ENCODE measurements at regions not wholly inside any gene's neighbourhood (a gene's known extent, or its start where the extent isn't known, plus 50 kb on each side); places are given as distances from the start of the nearest gene placed in this dataset.

- H3K4me3 Mint-ChIP-seq: no peak overlapping the region
- H3K4me1 Mint-ChIP-seq: no peaks in the 10 kb centered on the region
- POLR2A ChIA-PET: no interaction called here
- no peak overlapping the region for H3K27ac Mint-ChIP-seq
- peaks cover 10 to 35% (median 16%) of the 10 kb centered on the region in 5 donors for H3K27me3 Mint-ChIP-seq
- ATAC-seq: no peak
- H3K9me3 Mint-ChIP-seq: no peaks in the 10 kb centered on the region
- no peaks in the 10 kb centered on the region for H3K36me3 Mint-ChIP-seq
- no peak for DNase-seq
Observed at GRCh38 chr13:72657379-72657778, 70.0 kb downstream of the MZT1 start.

GRCh38 chr13:72656357-72656756 lies 71.1 kb downstream of the MZT1 start:
- H3K36me3 Mint-ChIP-seq: no peaks in the 10 kb centered on the region
- H3K9me3 Mint-ChIP-seq: no peaks in the 10 kb centered on the region
- POLR2A ChIA-PET: no interaction called here
- H3K4me1 Mint-ChIP-seq: no peaks in the 10 kb centered on the region
- H3K4me3 Mint-ChIP-seq: no peak overlapping the region
- ATAC-seq (no peak), DNase-seq (no peak)
- H3K27ac Mint-ChIP-seq: no peak overlapping the region
- peaks cover 10 to 35% (median 16%) of the 10 kb centered on the region in 5 donors for H3K27me3 Mint-ChIP-seq

- Mint-ChIP-seq H3K27ac (no peak overlapping the region), H3K4me3 (no peak overlapping the region), H3K4me1 (no peaks in the 10 kb centered on the region), H3K27me3 (peaks cover 13 to 53% (median 17%) of the 10 kb centered on the region in 5 donors), H3K36me3 (no peaks in the 10 kb centered on the region), H3K9me3 (no peaks in the 10 kb centered on the region)
- DNase-seq (no peak), ATAC-seq (no peak)
- POLR2A ChIA-PET: no interaction called here
Observed at GRCh38 chr13:72653506-72653905, 73.9 kb downstream of the MZT1 start.

- H3K9me3 Mint-ChIP-seq: no peaks in the 10 kb centered on the region
- no peaks in the 10 kb centered on the region for H3K36me3 Mint-ChIP-seq
- no peaks in the 10 kb centered on the region for H3K4me1 Mint-ChIP-seq
- POLR2A ChIA-PET: no interaction called here
- DNase-seq (no peak), ATAC-seq (no peak)
- peaks cover 9 to 46% (median 14%) of the 10 kb centered on the region in 5 donors for H3K27me3 Mint-ChIP-seq
- H3K27ac Mint-ChIP-seq: no peak overlapping the region
- H3K4me3 Mint-ChIP-seq: no peak overlapping the region
Observed at GRCh38 chr13:72652681-72653080, 74.7 kb downstream of the MZT1 start.

- H3K4me3 Mint-ChIP-seq: no peak overlapping the region
- H3K27ac Mint-ChIP-seq: no peak overlapping the region
- ATAC-seq (no peak), DNase-seq (no peak)
- no peaks in the 10 kb centered on the region for H3K36me3 Mint-ChIP-seq
- H3K4me1 Mint-ChIP-seq: no peaks in the 10 kb centered on the region
- H3K27me3 Mint-ChIP-seq: peaks cover 8 to 38% (median 14%) of the 10 kb centered on the region in 5 donors
- H3K9me3 Mint-ChIP-seq: no peaks in the 10 kb centered on the region
- POLR2A ChIA-PET: no interaction called here
Observed at GRCh38 chr13:72651144-72651543, 76.3 kb downstream of the MZT1 start.

GRCh38 chr13:72650051-72650700 lies 77.3 kb downstream of the MZT1 start:
- Mint-ChIP-seq H3K27me3 (peaks cover 7 to 30% (median 16%) of the 10 kb centered on the region in 5 donors), H3K36me3 (no peaks in the 10 kb centered on the region), H3K9me3 (no peaks in the 10 kb centered on the region), H3K4me1 (no peaks in the 10 kb centered on the region), H3K4me3 (no peak overlapping the region), H3K27ac (no peak overlapping the region)
- DNase-seq (no peak), ATAC-seq (no peak)
- POLR2A ChIA-PET: no interaction called here

- Mint-ChIP-seq H3K27ac (no peak overlapping the region), H3K9me3 (no peaks in the 10 kb centered on the region), H3K36me3 (no peaks in the 10 kb centered on the region), H3K4me1 (no peaks in the 10 kb centered on the region), H3K4me3 (no peak overlapping the region), H3K27me3 (peaks cover 5 to 22% (median 11%) of the 10 kb centered on the region in 5 donors)
- DNase-seq: no peak
- no peak for ATAC-seq
- POLR2A ChIA-PET: no interaction called here
Observed at GRCh38 chr13:72648513-72649065, 78.8 kb downstream of the MZT1 start.

GRCh38 chr13:72647422-72647821 lies 80.0 kb downstream of the MZT1 start:
- no peak for ATAC-seq
- Mint-ChIP-seq H3K27ac (no peak overlapping the region), H3K36me3 (no peaks in the 10 kb centered on the region), H3K27me3 (peaks cover 5 to 18% (median 9%) of the 10 kb centered on the region in 5 donors), H3K9me3 (no peaks in the 10 kb centered on the region), H3K4me1 (no peaks in the 10 kb centered on the region), H3K4me3 (no peak overlapping the region)
- DNase-seq: no peak
- POLR2A ChIA-PET: no interaction called here

GRCh38 chr13:72645521-72645920 lies 81.9 kb downstream of the MZT1 start:
- DNase-seq: no peak
- POLR2A ChIA-PET: no interaction called here
- Mint-ChIP-seq H3K27me3 (peaks cover 2 to 11% (median 4%) of the 10 kb centered on the region in 5 donors), H3K36me3 (no peaks in the 10 kb centered on the region), H3K4me1 (no peaks in the 10 kb centered on the region), H3K27ac (no peak overlapping the region), H3K9me3 (no peaks in the 10 kb centered on the region), H3K4me3 (no peak overlapping the region)
- ATAC-seq: no peak

GRCh38 chr13:72643311-72643989 lies 84.0 kb downstream of the MZT1 start:
- H3K9me3 Mint-ChIP-seq: no peaks in the 10 kb centered on the region
- DNase-seq (peak in 8 of 10 donors; percentile 15 to 64 (median 27)), ATAC-seq (no peak)
- POLR2A ChIA-PET: no interaction called here
- peaks cover 0 to 7% (median 2%) of the 10 kb centered on the region in 5 donors for H3K27me3 Mint-ChIP-seq
- H3K27ac Mint-ChIP-seq: no peak overlapping the region
- no peaks in the 10 kb centered on the region for H3K4me1 Mint-ChIP-seq
- no peaks in the 10 kb centered on the region for H3K36me3 Mint-ChIP-seq
- H3K4me3 Mint-ChIP-seq: no peak overlapping the region

GRCh38 chr13:72639377-72639776 lies 88.1 kb downstream of the MZT1 start:
- H3K9me3 Mint-ChIP-seq: no peaks in the 10 kb centered on the region
- POLR2A ChIA-PET: no interaction called here

GRCh38 chr13:72638059-72638815 lies 89.2 kb downstream of the MZT1 start:
- H3K27ac Mint-ChIP-seq: no peak overlapping the region
- POLR2A ChIA-PET: no interaction called here
- DNase-seq (no peak), ATAC-seq (no peak)
- H3K4me3 Mint-ChIP-seq: no peak overlapping the region
- peaks cover 0 to 3% (median 2%) of the 10 kb centered on the region in 5 donors for H3K27me3 Mint-ChIP-seq
- H3K9me3 Mint-ChIP-seq: no peaks in the 10 kb centered on the region
- peaks cover 0 to 2% (median 0%) of the 10 kb centered on the region in 4 donors for H3K4me1 Mint-ChIP-seq
- no peaks in the 10 kb centered on the region for H3K36me3 Mint-ChIP-seq

More at GRCh38 chr13:72639377-72639776, 88.1 kb downstream of the MZT1 start:
- no peak overlapping the region for H3K27ac Mint-ChIP-seq
- H3K4me3 Mint-ChIP-seq: no peak overlapping the region
- no peaks in the 10 kb centered on the region for H3K4me1 Mint-ChIP-seq
- ATAC-seq (no peak), DNase-seq (no peak)
- H3K27me3 Mint-ChIP-seq: peaks cover 0 to 3% (median 2%) of the 10 kb centered on the region in 5 donors
- H3K36me3 Mint-ChIP-seq: no peaks in the 10 kb centered on the region

- peaks cover 0 to 3% (median 2%) of the 10 kb centered on the region in 5 donors for H3K27me3 Mint-ChIP-seq
- H3K36me3 Mint-ChIP-seq: no peaks in the 10 kb centered on the region
- POLR2A ChIA-PET: no interaction called here
- H3K4me3 Mint-ChIP-seq: no peak overlapping the region
- peaks cover 0 to 2% (median 0%) of the 10 kb centered on the region in 4 donors for H3K4me1 Mint-ChIP-seq
- H3K27ac Mint-ChIP-seq: no peak overlapping the region
- no peaks in the 10 kb centered on the region for H3K9me3 Mint-ChIP-seq
- ATAC-seq (no peak), DNase-seq (no peak)
Observed at GRCh38 chr13:72637561-72637960, 89.9 kb downstream of the MZT1 start.

Data from naive thymus-derived CD8-positive, alpha-beta T cell (primary cell).